PC-3 (cell line): ENCODE measurements at regions not wholly inside any gene's neighbourhood (a gene's known extent, or its start where the extent isn't known, plus 50 kb on each side); places are given as distances from the start of the nearest gene placed in this dataset.
"Not testable (repeated sequence)": the region's sequence is repeated elsewhere in the genome, so short reads cannot be mapped to it uniquely, and the experiment has no call there.

Experiments used
- ATAC-seq: fragments of 200-7000 bp; cut with Tn5 transposase; 2 replicates; pipeline ENCODE4 v1.9.1; 2020; ENCODE audit warnings: mild to moderate bottlenecking, moderate library complexity
- BruUV-seq: library from RNA; stranded (reverse); fragments of 400-500 nt; replicated peaks from 2 replicates; lab custom pipeline; 2021; lab: Mats Ljungman, UMichigan
- CTCF ChIA-PET: fragments of 300-600 bp; sonication (Branson Sonifier 250); formaldehyde crosslinking; loops from one replicate; lab custom pipeline; 2022; ENCODE audit warnings: antibody characterized with exemption; lab: Charles Lee
- POLR2A ChIA-PET: fragments of 300-600 bp; sonication (Branson Sonifier 250); formaldehyde crosslinking; loops from one replicate; lab custom pipeline; 2022; ENCODE audit warnings: antibody characterized with exemption; ENCODE audit not compliant: unreplicated experiment; lab: Charles Lee
- DNase-seq: peaks from one replicate; pipeline ENCODE4 v3.0.0-alpha.2; 2015
- H2AFZ ChIP-seq: fragments of 300-600 bp; sonication (generic); 2 replicates; pipeline ENCODE4 v1.6.0; 2016; ENCODE audit warnings: antibody characterized with exemption, low read length
- H3F3A ChIP-seq: fragments of 300-600 bp; sonication (generic); one replicate; pipeline ENCODE4 v1.6.0; 2017; ENCODE audit warnings: antibody characterized with exemption, low read length, control low read depth, mild to moderate bottlenecking; ENCODE audit not compliant: unreplicated experiment
- H3K27ac ChIP-seq: fragments of 300-600 bp; sonication (generic); 2 replicates; pipeline ENCODE4 v1.5.1; 2016; ENCODE audit warnings: mild to moderate bottlenecking, low read length
- H3K27me3 ChIP-seq: fragments of 300-600 bp; sonication (generic); 2 replicates; pipeline ENCODE4 v1.6.1; 2016; ENCODE audit warnings: low read length, mixed read lengths
- H3K36me3 ChIP-seq: fragments of 300-600 bp; sonication (generic); 2 replicates; pipeline ENCODE4 v1.6.1; 2016; ENCODE audit warnings: low read depth, mixed run types, low read length, mixed read lengths
- H3K4me1 ChIP-seq: fragments of 300-600 bp; sonication (generic); 2 replicates; pipeline ENCODE4 v1.5.1; 2016; ENCODE audit warnings: low read length; ENCODE audit not compliant: insufficient read depth
- H3K4me2 ChIP-seq: fragments of 300-600 bp; sonication (generic); 2 replicates; pipeline ENCODE4 v1.6.0; 2016; ENCODE audit warnings: low read length
- H3K4me3 ChIP-seq: fragments of 300-600 bp; sonication (generic); 2 replicates; pipeline ENCODE4 v1.5.1; 2016; ENCODE audit warnings: mild to moderate bottlenecking, low read length, mixed read lengths
- H3K79me2 ChIP-seq: fragments of 300-600 bp; sonication (generic); 2 replicates; pipeline ENCODE4 v1.6.1; 2017; ENCODE audit warnings: low read length, mixed read lengths
- H3K9ac ChIP-seq: fragments of 300-600 bp; sonication (generic); 2 replicates; pipeline ENCODE4 v1.6.0; 2016; ENCODE audit warnings: mild to moderate bottlenecking, low read length
- H3K9me2 ChIP-seq: fragments of 300-600 bp; sonication (generic); replicated peaks from 2 replicates; pipeline ENCODE4 v1.6.1; 2016; ENCODE audit warnings: mixed run types, low read length, mixed read lengths
- H3K9me3 ChIP-seq: fragments of 300-600 bp; sonication (generic); 2 replicates; pipeline ENCODE4 v1.6.1; 2016; ENCODE audit warnings: low read length, mixed read lengths
- H4K20me1 ChIP-seq: fragments of 300-600 bp; sonication (generic); 2 replicates; pipeline ENCODE4 v1.6.1; 2016; ENCODE audit warnings: low read length, mixed read lengths
- intact Hi-C: fragments of 100-400 bp; cut with micrococcal nuclease; formaldehyde crosslinking; loops from 2 replicates; pipeline ENCODE4 v1.9.0; 2023

GRCh38 chr21:10325546-10325945, 195.8 kb upstream of the TPTE start:
- H3K4me3 ChIP-seq, H3K9ac ChIP-seq, H2AFZ ChIP-seq, H3K79me2 ChIP-seq, H3K36me3 ChIP-seq, DNase-seq, H3K4me1 ChIP-seq, H3K27ac ChIP-seq, intact Hi-C loops, CTCF ChIA-PET, H3K4me2 ChIP-seq, POLR2A ChIA-PET, H3K9me2 ChIP-seq, BruUV-seq, H4K20me1 ChIP-seq, H3K27me3 ChIP-seq, ATAC-seq, H3F3A ChIP-seq: not testable (repeated sequence)
- H3K9me3 ChIP-seq: peaks cover 12% of the 10 kb centered on the region

- ATAC-seq, H3K9ac ChIP-seq, DNase-seq, H3K4me1 ChIP-seq, H4K20me1 ChIP-seq, H2AFZ ChIP-seq, H3K36me3 ChIP-seq, H3K4me3 ChIP-seq, H3K27me3 ChIP-seq, intact Hi-C loops, CTCF ChIA-PET, BruUV-seq, H3K79me2 ChIP-seq, POLR2A ChIA-PET, H3K4me2 ChIP-seq, H3K9me2 ChIP-seq, H3K27ac ChIP-seq, H3F3A ChIP-seq: not testable (repeated sequence)
- peaks cover 18% of the 10 kb centered on the region for H3K9me3 ChIP-seq
Measured at GRCh38 chr21:10326146-10326545, 195.2 kb upstream of the TPTE start.

DNA sequence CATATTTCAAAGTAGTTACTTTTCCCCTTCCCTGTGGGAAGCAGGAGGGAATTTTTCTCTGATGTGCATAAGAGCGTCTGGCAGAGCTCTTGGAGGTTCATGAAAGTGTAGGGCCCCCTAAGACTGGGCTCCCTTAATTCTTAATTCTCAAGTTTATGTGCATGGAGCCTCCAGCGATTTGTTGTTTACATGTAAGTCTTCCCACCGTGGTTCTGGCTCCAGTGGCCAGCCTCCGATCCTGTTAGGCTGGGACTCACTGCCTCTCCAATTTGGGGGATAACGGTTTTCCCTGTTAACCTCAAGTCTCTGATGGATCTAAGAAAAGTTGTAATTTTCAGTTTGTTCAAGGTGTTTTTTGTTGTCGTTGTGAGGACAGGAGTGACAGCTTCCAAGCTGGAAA, 192.7 kb upstream of the TPTE start:
- H3K4me1 ChIP-seq, H4K20me1 ChIP-seq, H3K36me3 ChIP-seq, CTCF ChIA-PET, H3K79me2 ChIP-seq, H2AFZ ChIP-seq, H3K27me3 ChIP-seq, H3K9me2 ChIP-seq, H3F3A ChIP-seq, intact Hi-C loops, H3K4me2 ChIP-seq, H3K9ac ChIP-seq, H3K27ac ChIP-seq, BruUV-seq, POLR2A ChIA-PET, DNase-seq, ATAC-seq, H3K4me3 ChIP-seq: not testable (repeated sequence)
- peaks cover 21% of the 10 kb centered on the region for H3K9me3 ChIP-seq

GRCh38 chr21:10330641-10331119, 190.7 kb upstream of the TPTE start:
- ATAC-seq, H3K79me2 ChIP-seq, BruUV-seq, CTCF ChIA-PET, H4K20me1 ChIP-seq, DNase-seq, H3K27me3 ChIP-seq, POLR2A ChIA-PET, H3K36me3 ChIP-seq, intact Hi-C loops, H3K9me2 ChIP-seq, H2AFZ ChIP-seq, H3K4me2 ChIP-seq, H3F3A ChIP-seq, H3K27ac ChIP-seq, H3K4me1 ChIP-seq, H3K4me3 ChIP-seq, H3K9ac ChIP-seq: not testable (repeated sequence)
- peaks cover 21% of the 10 kb centered on the region for H3K9me3 ChIP-seq

- ATAC-seq, H4K20me1 ChIP-seq, H3K4me3 ChIP-seq, H3K4me2 ChIP-seq, H3K4me1 ChIP-seq, intact Hi-C loops, CTCF ChIA-PET, H3K36me3 ChIP-seq, H2AFZ ChIP-seq, H3F3A ChIP-seq, POLR2A ChIA-PET, H3K9me2 ChIP-seq, H3K9ac ChIP-seq, H3K27ac ChIP-seq, H3K27me3 ChIP-seq, H3K79me2 ChIP-seq, DNase-seq, BruUV-seq: not testable (repeated sequence)
- peaks cover 19% of the 10 kb centered on the region for H3K9me3 ChIP-seq
Measured at GRCh38 chr21:10331134-10331533, 190.2 kb upstream of the TPTE start.

DNA sequence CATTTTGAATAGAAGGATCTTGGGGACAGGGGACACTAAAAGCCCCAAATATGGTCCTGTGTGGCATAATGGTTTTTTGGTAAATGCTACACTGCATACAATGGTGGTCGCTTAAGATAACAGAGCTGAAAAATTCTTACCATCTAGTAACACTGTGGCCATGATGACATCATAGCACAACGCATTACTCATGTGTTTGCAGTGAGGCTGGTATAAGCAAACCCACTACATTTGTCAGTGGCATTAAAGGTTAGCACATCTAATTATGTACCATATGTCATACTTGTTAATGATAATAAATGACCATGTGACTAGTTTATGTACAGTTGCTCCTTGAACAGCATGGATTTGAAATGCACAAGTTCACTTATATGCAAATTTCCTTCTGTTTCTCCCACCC, 188.4 kb upstream of the TPTE start:
- H3K4me3 ChIP-seq, H3K79me2 ChIP-seq, H3K36me3 ChIP-seq, H2AFZ ChIP-seq, POLR2A ChIA-PET, H3K27ac ChIP-seq, H3F3A ChIP-seq, BruUV-seq, intact Hi-C loops, H3K9ac ChIP-seq, H4K20me1 ChIP-seq, H3K27me3 ChIP-seq, H3K4me2 ChIP-seq, H3K9me2 ChIP-seq, DNase-seq, ATAC-seq, H3K4me1 ChIP-seq, CTCF ChIA-PET: not testable (repeated sequence)
- peaks cover 11% of the 10 kb centered on the region for H3K9me3 ChIP-seq

DNA sequence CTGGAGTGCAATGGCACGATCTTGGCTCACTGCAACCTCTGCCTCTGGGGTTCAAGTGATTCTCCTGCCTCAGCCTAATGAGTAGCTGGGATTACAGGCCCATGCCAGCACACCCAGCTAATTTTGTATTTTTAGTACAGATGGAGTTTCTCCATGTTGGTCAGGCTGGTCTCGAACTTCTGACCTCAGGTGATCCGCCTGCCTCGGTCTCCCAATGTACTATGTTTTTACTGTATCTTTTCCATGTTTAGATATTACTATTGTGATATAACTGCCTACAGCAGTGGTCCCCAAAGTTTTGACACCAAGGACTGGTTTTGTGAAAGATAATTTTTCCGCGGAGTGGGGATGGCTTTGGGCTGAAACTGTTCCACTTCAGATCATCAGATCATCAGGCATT, 187.0 kb upstream of the TPTE start:
- H3K27me3 ChIP-seq, H3K9ac ChIP-seq, H3K27ac ChIP-seq, H3F3A ChIP-seq, H3K4me1 ChIP-seq, H4K20me1 ChIP-seq, H2AFZ ChIP-seq, POLR2A ChIA-PET, BruUV-seq, CTCF ChIA-PET, H3K4me3 ChIP-seq, intact Hi-C loops, H3K9me2 ChIP-seq, H3K4me2 ChIP-seq, DNase-seq, H3K36me3 ChIP-seq, ATAC-seq, H3K79me2 ChIP-seq: not testable (repeated sequence)
- peaks cover 15% of the 10 kb centered on the region for H3K9me3 ChIP-seq
